Fibroblast of lung (primary cell): ENCODE measurements at regions not wholly inside any gene's neighbourhood (a gene's known extent, or its start where the extent isn't known, plus 50 kb on each side); places are given as distances from the start of the nearest gene placed in this dataset.

Source experiments
- CTCF ChIP-seq, 2 donors: IDR thresholded peaks in 1 of 2; conservative IDR thresholded peaks in 1 of 2; 1 replicate in 1 of 2; 2 replicates in 1 of 2; pipeline ENCODE4 v1.5.1; 2011 to 2012; ENCODE audit warnings: low read length in 2 of 2, control low read depth in 1 of 2, inconsistent platforms in 1 of 2, low read depth in 1 of 2, mild to moderate bottlenecking in 1 of 2
- EZH2 ChIP-seq: IDR thresholded peaks from 2 replicates; pipeline ENCODE4 v1.5.1; 2012; ENCODE audit warnings: low read length, control low read depth, mild to moderate bottlenecking; ENCODE audit errors: missing control alignments

DNA sequence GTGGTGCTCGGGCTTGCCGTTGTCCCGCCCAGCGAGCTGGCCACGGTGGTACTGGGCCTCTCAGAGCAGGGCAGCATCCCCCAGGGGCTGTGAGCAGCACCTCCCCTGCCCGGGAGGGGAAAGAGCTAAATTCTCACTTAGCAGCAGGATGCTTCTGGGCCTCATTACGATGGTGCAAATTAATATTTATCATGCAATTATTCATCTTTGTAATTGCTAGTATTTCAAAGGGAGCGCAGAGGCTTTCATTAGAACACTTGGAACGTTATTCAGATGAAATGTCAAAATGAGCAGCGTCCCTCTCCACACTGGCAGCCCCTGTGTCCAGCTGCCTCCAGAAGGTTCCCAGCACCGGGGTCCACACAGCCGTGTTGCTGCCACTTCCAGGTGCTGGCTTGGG, 95.9 kb upstream of the PRR5 start:
- TF ChIP-seq CTCF (conservative IDR thresholded peaks at IDR 0.05 in 1 of 2, IDR thresholded peaks at IDR 0.05 in 1 of 2; ENCODE audit: low read depth in 1 of 2, low read length in 2 of 2) (no peak), EZH2 (no peak)
